MM.1S (cell line): ENCODE measurements at regions not wholly inside any gene's neighbourhood (a gene's known extent, or its start where the extent isn't known, plus 50 kb on each side); places are given as distances from the start of the nearest gene placed in this dataset.

Experiments
- CTCF ChIP-seq: fragments of 300-600 bp; sonication (generic); IDR thresholded peaks from 2 replicates; pipeline ENCODE4 v1.5.1; 2016; ENCODE audit warnings: antibody characterized with exemption, low read length, mixed read lengths
- EZH2phosphoT487 ChIP-seq: fragments of 300-600 bp; sonication (generic); IDR thresholded peaks from 2 replicates; pipeline ENCODE4 v1.6.1; 2018; ENCODE audit warnings: antibody characterized with exemption, low read length

GRCh38 chr1:193819376-193819775, 633.0 kb upstream of the B3GALT2 start:
- TF ChIP-seq CTCF, result no peak
- no peak for TF ChIP-seq EZH2phosphoT487
